ENCODE measurements at regions not wholly inside any gene's neighbourhood (a gene's known extent, or its start where the extent isn't known, plus 50 kb on each side); places are given as distances from the start of the nearest gene placed in this dataset.
A peak's percentile ranks its signal among the peaks of the same experiment; 100 is the strongest.

- no peak for DNase-seq
Measured at GRCh38 chr5:107254902-107255234, 415.9 kb downstream of the EFNA5 start.

- no peak for DNase-seq
Measured at GRCh38 chr5:107254214-107254901, 416.4 kb downstream of the EFNA5 start.

GRCh38 chr5:107253246-107253645 lies 417.5 kb downstream of the EFNA5 start:
- DNase-seq, result no peak

- DNase-seq, result no peak
Measured at GRCh38 chr5:107251151-107251550, 419.6 kb downstream of the EFNA5 start.

GRCh38 chr5:107248066-107248695 lies 422.6 kb downstream of the EFNA5 start:
- peak; percentile 58 for DNase-seq

- no peak for DNase-seq
Measured at GRCh38 chr5:107247427-107247826, 423.3 kb downstream of the EFNA5 start.

GRCh38 chr5:107243220-107243579 lies 427.5 kb downstream of the EFNA5 start:
- no peak for DNase-seq

GRCh38 chr5:107242411-107243219 lies 428.1 kb downstream of the EFNA5 start:
- no peak for DNase-seq

- DNase-seq, result no peak
Measured at GRCh38 chr5:107241841-107242240, 428.9 kb downstream of the EFNA5 start.

- no peak for DNase-seq
Measured at GRCh38 chr5:107235167-107235566, 435.6 kb downstream of the EFNA5 start.

GRCh38 chr5:107232788-107233187 lies 437.9 kb downstream of the EFNA5 start:
- no peak for DNase-seq

GRCh38 chr5:107232293-107232692 lies 438.4 kb downstream of the EFNA5 start:
- no peak for DNase-seq

- DNase-seq, result no peak
Measured at GRCh38 chr5:107231191-107231590, 439.5 kb downstream of the EFNA5 start.

GRCh38 chr5:107230367-107230766 lies 440.4 kb downstream of the EFNA5 start:
- no peak for DNase-seq

- no peak for DNase-seq
Measured at GRCh38 chr5:107228226-107228625, 442.5 kb downstream of the EFNA5 start.

- DNase-seq, result no peak
Measured at GRCh38 chr5:107224272-107224671, 446.5 kb downstream of the EFNA5 start.

- DNase-seq, result no peak
Measured at GRCh38 chr5:107223066-107223465, 447.7 kb downstream of the EFNA5 start.

GRCh38 chr5:107219993-107220392 lies 450.7 kb downstream of the EFNA5 start:
- no peak for DNase-seq

- DNase-seq, result no peak
Measured at GRCh38 chr5:107218457-107219193, 452.1 kb downstream of the EFNA5 start.

GRCh38 chr5:107217721-107218130 lies 453.0 kb downstream of the EFNA5 start:
- DNase-seq, result no peak

- no peak for DNase-seq
Measured at GRCh38 chr5:107216587-107216986, 454.1 kb downstream of the EFNA5 start.

- DNase-seq, result no peak
Measured at GRCh38 chr5:107215611-107216010, 455.1 kb downstream of the EFNA5 start.

GRCh38 chr5:107213025-107213424 lies 457.7 kb downstream of the EFNA5 start:
- peak; percentile 69 for DNase-seq

Data from islet precursor cell (in vitro differentiated cells).